HepG2 (cell line): ENCODE measurements at regions not wholly inside any gene's neighbourhood (a gene's known extent, or its start where the extent isn't known, plus 50 kb on each side); places are given as distances from the start of the nearest gene placed in this dataset.

Experiments
- ATAC-seq: fragments of 200-7000 bp; cut with Tn5 transposase; 3 replicates; pipeline ENCODE4 v1.9.1; 2020; ENCODE audit warnings: mild to moderate bottlenecking, moderate library complexity
- BruUV-seq: library from RNA; stranded (reverse); fragments of 400-500 nt; replicated peaks from 2 replicates; lab custom pipeline; 2021; lab: Mats Ljungman, UMichigan
- CTCF ChIA-PET: fragments of 300-600 bp; formaldehyde crosslinking; extraction: SDS; loops from one replicate; lab custom pipeline; 2021; ENCODE audit warnings: low total read pairs, inconsistent platforms, low intra/inter-chr PET ratio; lab: Yijun Ruan, JAX
- POLR2A ChIA-PET: fragments of 350-600 bp; sonication (Branson Sonifier 250); formaldehyde crosslinking; loops from one replicate; lab custom pipeline; 2020; ENCODE audit warnings: antibody characterized with exemption, inconsistent platforms; lab: Yijun Ruan, JAX
- DNase-seq: peaks from one replicate; pipeline ENCODE4 v3.0.0-alpha.2; 2015; ENCODE audit warnings: low spot score
- FAIRE-seq: peaks from 3 replicates; lab custom pipeline; 2011; peaks lifted over from hg19 to GRCh38; lab: Jason Lieb, UNC
- H2AFZ ChIP-seq: one replicate; pipeline ENCODE4 v1.6.1; 2011; ENCODE audit warnings: low read length, inconsistent platforms
- H3K27ac ChIP-seq: fragments of 300-600 bp; 3 replicates; pipeline ENCODE4 v1.8.0; 2011; ENCODE audit warnings: mixed run types, mild to moderate bottlenecking, mixed read lengths, low read length, inconsistent platforms; ENCODE audit not compliant: insufficient read depth; ENCODE audit errors: extremely low read length
- H3K27me3 ChIP-seq, 2 experiments: fragments of 200-600 bp in 1 of 2; 2 replicates in 1 of 2; 3 replicates in 1 of 2; pipeline versions ENCODE4 v1.6.0 to v1.8.0; 2011; ENCODE audit warnings: low read length in 2 of 2, mild to moderate bottlenecking in 2 of 2, moderate library complexity in 2 of 2, inconsistent platforms in 1 of 2; ENCODE audit not compliant: insufficient read depth in 2 of 2, control insufficient read depth in 1 of 2
- H3K36me3 ChIP-seq, 2 experiments: fragments of 200-600 bp in 1 of 2; replicated peaks in 1 of 2; 2 replicates in 1 of 2; 3 replicates in 1 of 2; pipeline versions ENCODE4 v1.5.1 to v1.8.0; 2011; ENCODE audit warnings: low read length in 2 of 2, inconsistent platforms in 1 of 2; ENCODE audit not compliant: insufficient read depth in 2 of 2, control insufficient read depth in 1 of 2
- H3K4me1 ChIP-seq: 2 replicates; pipeline ENCODE4 v1.5.1; 2012; ENCODE audit warnings: low read length, inconsistent platforms; ENCODE audit not compliant: insufficient read depth
- H3K4me2 ChIP-seq: 2 replicates; pipeline ENCODE4 v1.6.0; 2011; ENCODE audit warnings: low read depth, low read length, inconsistent platforms
- H3K4me3 ChIP-seq, 3 experiments: fragments of 200-600 bp in 1 of 3; sonication (generic), shearing (Covaris generic) in 1 of 3; replicated peaks in 1 of 3; 2 replicates each; pipeline ENCODE4 v1.5.1; 2011 to 2016; ENCODE audit warnings: low read length in 3 of 3, inconsistent platforms in 2 of 3, low read depth in 2 of 3, mild to moderate bottlenecking in 2 of 3, control low read depth in 1 of 3, mixed read lengths in 1 of 3; ENCODE audit not compliant: insufficient read depth in 1 of 3
- H3K79me2 ChIP-seq: one replicate; pipeline ENCODE4 v1.6.1; 2011; ENCODE audit warnings: low read length, inconsistent platforms; ENCODE audit not compliant: insufficient read depth
- H3K9ac ChIP-seq: 2 replicates; pipeline ENCODE4 v1.6.0; 2011; ENCODE audit warnings: mild to moderate bottlenecking, low read depth, low read length, inconsistent platforms; ENCODE audit not compliant: insufficient read depth
- H3K9me3 ChIP-seq: 2 replicates; pipeline ENCODE4 v1.5.1; 2012; ENCODE audit warnings: mild to moderate bottlenecking, low read length
- H4K20me1 ChIP-seq: 2 replicates; pipeline ENCODE4 v1.6.0; 2011; ENCODE audit warnings: inconsistent platforms, mild to moderate bottlenecking, low read length, moderate library complexity; ENCODE audit not compliant: insufficient read depth
- CEBPB ChIP-seq: IDR thresholded peaks from 2 replicates; pipeline ENCODE4 v1.6.1; 2011; ENCODE audit warnings: low read depth, low read length, improper control_type of control experiment, borderline replicate concordance
- ELF1 ChIP-seq: sonication (generic); formaldehyde crosslinking; IDR thresholded peaks from 2 replicates; pipeline ENCODE4 v1.4.0; 2020; ENCODE audit warnings: missing genetic modification reagents
- FOXJ3 ChIP-seq: sonication (generic); formaldehyde crosslinking; IDR thresholded peaks from 2 replicates; pipeline ENCODE4 v1.4.0; 2020; ENCODE audit warnings: missing genetic modification reagents, mild to moderate bottlenecking, borderline replicate concordance
- HNRNPK ChIP-seq: fragments of 200-400 bp; formaldehyde crosslinking; IDR thresholded peaks from 2 replicates; pipeline ENCODE4 v1.6.1; 2018; ENCODE audit warnings: low read length, low read depth, moderate library complexity, mild to moderate bottlenecking; ENCODE audit not compliant: poor library complexity, severe bottlenecking
- LCORL ChIP-seq, 2 experiments: fragments of 450-650 bp in 1 of 2; sonication (generic) in 1 of 2; formaldehyde crosslinking in 1 of 2; IDR thresholded peaks; 2 replicates each; pipeline versions ENCODE4 v1.5.0 to v1.6.1; 2017 to 2020; ENCODE audit warnings: antibody characterized with exemption in 1 of 2, missing genetic modification reagents in 1 of 2
- PHF8 ChIP-seq: sonication (generic); formaldehyde crosslinking; IDR thresholded peaks from 2 replicates; pipeline ENCODE4 v1.5.0; 2020; ENCODE audit warnings: missing genetic modification reagents
- POGZ ChIP-seq: sonication (generic); formaldehyde crosslinking; IDR thresholded peaks from 2 replicates; pipeline ENCODE4 v1.4.0; 2020; ENCODE audit warnings: mild to moderate bottlenecking, missing genetic modification reagents
- POLR2AphosphoS5 ChIP-seq: IDR thresholded peaks from 2 replicates; pipeline ENCODE4 v1.6.1; 2012; ENCODE audit warnings: low read depth, low read length
- SIN3B ChIP-seq: fragments of 150-350 bp; IDR thresholded peaks from 2 replicates; pipeline ENCODE4 v1.6.1; 2014; ENCODE audit warnings: low read length
- ZNF329 ChIP-seq: sonication (generic); formaldehyde crosslinking; IDR thresholded peaks from 2 replicates; pipeline ENCODE4 v1.9.0; 2021; ENCODE audit warnings: low read depth, mild to moderate bottlenecking, missing genetic modification reagents
- WGBS: methylation state at CpG from one replicate; pipeline ENCODE4 v1.1.6; 2017; ENCODE audit warnings: low lambda C conversion rate; 5-methylcytosine and 5-hydroxymethylcytosine counted together
- in situ Hi-C: cut with HindIII; loops from 2 replicates; pipeline ENCODE4 v1.10.0; 2017; ENCODE audit warnings: low pct_unique_long_range_greater_than_20kb; ENCODE audit not compliant: extremely low pct_ligation_motif_present
- intact Hi-C: fragments of 100-400 bp; cut with micrococcal nuclease; formaldehyde crosslinking; loops from one replicate; pipeline ENCODE4 v1.10.0; 2022; ENCODE audit not compliant: unreplicated experiment
- TF ChIP-seq, protein P1 (sequence below): sonication (generic); formaldehyde crosslinking; IDR thresholded peaks from 2 replicates; pipeline ENCODE4 v1.4.0; 2020; ENCODE audit warnings: mild to moderate bottlenecking, missing genetic modification reagents
- TF ChIP-seq, protein P2 (sequence below): sonication (generic); formaldehyde crosslinking; IDR thresholded peaks from 2 replicates; pipeline ENCODE4 v1.5.1; 2020; ENCODE audit warnings: missing genetic modification reagents, mild to moderate bottlenecking, borderline replicate concordance
- TF ChIP-seq, protein P3 (sequence below): IDR thresholded peaks from 2 replicates; pipeline ENCODE4 v1.6.1; 2016; ENCODE audit warnings: low read depth
- TF ChIP-seq, protein P4 (sequence below): IDR thresholded peaks from 2 replicates; pipeline ENCODE4 v1.6.1; 2016; ENCODE audit warnings: control low read depth

DNA sequence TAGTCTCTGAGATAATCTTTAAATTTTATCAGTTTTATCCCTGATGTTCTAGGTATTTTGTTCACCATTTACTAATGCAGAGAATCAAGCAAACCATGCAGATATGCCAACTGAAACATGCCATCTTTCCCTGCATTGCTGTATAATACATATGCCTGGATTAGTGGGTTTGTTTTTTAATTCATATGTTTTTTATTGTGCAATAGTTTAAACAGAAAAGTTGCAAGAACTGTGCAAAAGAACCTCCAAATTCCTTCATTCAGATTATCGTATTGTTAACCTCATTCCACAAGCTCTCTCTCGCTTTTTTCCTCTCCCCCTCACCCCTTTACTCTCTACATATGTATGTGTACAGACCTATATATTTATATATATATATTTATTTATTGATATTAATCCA lies 244.6 kb downstream of the NKX6-1 start:
- no TSS peak for BruUV-seq
- 3% methylated on average over 2 of the region's 2 CpGs for WGBS
- no peaks in the 10 kb centered on the region for H3K36me3 ChIP-seq
- no peaks in the 10 kb centered on the region for H3K4me1 ChIP-seq
- FAIRE-seq (no peak), DNase-seq (no peak), ATAC-seq (no peak)
- intact Hi-C loops (no loop called here), in situ Hi-C loops (loop anchor here (25.0 kb wide), 1 partner anchor 492 kb away; no protein-coding TSS in a partner anchor)
- POLR2A ChIA-PET, result no interaction called here
- H3K9me3 ChIP-seq, result no peaks in the 10 kb centered on the region
- no peaks in the 10 kb centered on the region for H3K27me3 ChIP-seq
- no peaks in the 10 kb centered on the region for H4K20me1 ChIP-seq
- H2AFZ ChIP-seq, result no peak overlapping the region
- no peak overlapping the region for H3K4me3 ChIP-seq
- CTCF ChIA-PET, result no interaction called here
- H3K9ac ChIP-seq, result no peak overlapping the region
- H3K79me2 ChIP-seq, result no peaks in the 10 kb centered on the region
- no peak for TF ChIP-seq ZNF329 (CRISPR knock-in tag)
- TF ChIP-seq POGZ (CRISPR knock-in tag), result no peak
- TF ChIP-seq CEBPB, result 0 out of 2 replicates have a peak, but pooled peaks have one; percentile 12
- no peak for TF ChIP-seq PHF8 (CRISPR knock-in tag)
- H3K27ac ChIP-seq, result no peak overlapping the region
- no peak overlapping the region for H3K4me2 ChIP-seq

DNA sequence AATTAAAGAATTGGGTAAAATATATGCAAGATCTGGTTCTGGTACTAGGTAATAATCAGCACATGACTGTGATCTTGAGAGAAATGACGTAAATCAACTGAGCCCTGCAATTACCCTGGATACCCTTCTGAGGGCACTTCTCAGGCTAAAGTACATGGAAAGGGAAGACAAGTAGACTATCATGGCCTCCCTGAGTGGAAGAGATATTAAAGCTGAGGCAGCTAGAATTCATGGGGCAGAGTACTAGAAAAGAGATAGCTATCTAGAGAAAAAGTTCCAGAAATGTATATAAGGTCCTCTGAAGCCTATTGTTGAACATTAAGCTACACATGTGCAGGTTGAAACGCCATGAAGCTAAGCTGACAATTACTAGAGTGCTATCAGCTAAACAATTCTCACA lies 249.6 kb downstream of the NKX6-1 start:
- no peaks in the 10 kb centered on the region for H3K36me3 ChIP-seq
- H2AFZ ChIP-seq, result no peak overlapping the region
- FAIRE-seq, result no peak
- H4K20me1 ChIP-seq, result no peaks in the 10 kb centered on the region
- POLR2A ChIA-PET, result no interaction called here
- H3K27me3 ChIP-seq, result no peaks in the 10 kb centered on the region; a peak in 1 of 5 replicates
- intact Hi-C loops, result no loop called here
- TF ChIP-seq POLR2AphosphoS5 (no peak), SIN3B (no peak), FOXJ3 (no peak), HNRNPK (no peak), ELF1 (CRISPR knock-in tag) (no peak), LCORL (IDR thresholded peaks at IDR 0.05) (no peak), LCORL (CRISPR knock-in tag; IDR thresholded peaks at IDR 0.05) (no peak)
- TF ChIP-seq, protein P1, sequence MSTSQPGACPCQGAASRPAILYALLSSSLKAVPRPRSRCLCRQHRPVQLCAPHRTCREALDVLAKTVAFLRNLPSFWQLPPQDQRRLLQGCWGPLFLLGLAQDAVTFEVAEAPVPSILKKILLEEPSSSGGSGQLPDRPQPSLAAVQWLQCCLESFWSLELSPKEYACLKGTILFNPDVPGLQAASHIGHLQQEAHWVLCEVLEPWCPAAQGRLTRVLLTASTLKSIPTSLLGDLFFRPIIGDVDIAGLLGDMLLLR, result no peak
- TF ChIP-seq, protein P2, sequence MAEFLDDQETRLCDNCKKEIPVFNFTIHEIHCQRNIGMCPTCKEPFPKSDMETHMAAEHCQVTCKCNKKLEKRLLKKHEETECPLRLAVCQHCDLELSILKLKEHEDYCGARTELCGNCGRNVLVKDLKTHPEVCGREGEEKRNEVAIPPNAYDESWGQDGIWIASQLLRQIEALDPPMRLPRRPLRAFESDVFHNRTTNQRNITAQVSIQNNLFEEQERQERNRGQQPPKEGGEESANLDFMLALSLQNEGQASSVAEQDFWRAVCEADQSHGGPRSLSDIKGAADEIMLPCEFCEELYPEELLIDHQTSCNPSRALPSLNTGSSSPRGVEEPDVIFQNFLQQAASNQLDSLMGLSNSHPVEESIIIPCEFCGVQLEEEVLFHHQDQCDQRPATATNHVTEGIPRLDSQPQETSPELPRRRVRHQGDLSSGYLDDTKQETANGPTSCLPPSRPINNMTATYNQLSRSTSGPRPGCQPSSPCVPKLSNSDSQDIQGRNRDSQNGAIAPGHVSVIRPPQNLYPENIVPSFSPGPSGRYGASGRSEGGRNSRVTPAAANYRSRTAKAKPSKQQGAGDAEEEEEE (CRISPR knock-in tag), result no peak
- TF ChIP-seq, protein P3, sequence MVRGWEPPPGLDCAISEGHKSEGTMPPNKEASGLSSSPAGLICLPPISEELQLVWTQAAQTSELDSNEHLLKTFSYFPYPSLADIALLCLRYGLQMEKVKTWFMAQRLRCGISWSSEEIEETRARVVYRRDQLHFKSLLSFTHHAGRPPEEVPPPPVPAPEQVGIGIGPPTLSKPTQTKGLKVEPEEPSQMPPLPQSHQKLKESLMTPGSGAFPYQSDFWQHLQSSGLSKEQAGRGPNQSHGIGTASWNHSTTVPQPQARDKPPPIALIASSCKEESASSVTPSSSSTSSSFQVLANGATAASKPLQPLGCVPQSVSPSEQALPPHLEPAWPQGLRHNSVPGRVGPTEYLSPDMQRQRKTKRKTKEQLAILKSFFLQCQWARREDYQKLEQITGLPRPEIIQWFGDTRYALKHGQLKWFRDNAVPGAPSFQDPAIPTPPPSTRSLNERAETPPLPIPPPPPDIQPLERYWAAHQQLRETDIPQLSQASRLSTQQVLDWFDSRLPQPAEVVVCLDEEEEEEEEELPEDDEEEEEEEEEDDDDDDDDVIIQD (CRISPR knock-in tag), result no peak
- TF ChIP-seq, protein P4, sequence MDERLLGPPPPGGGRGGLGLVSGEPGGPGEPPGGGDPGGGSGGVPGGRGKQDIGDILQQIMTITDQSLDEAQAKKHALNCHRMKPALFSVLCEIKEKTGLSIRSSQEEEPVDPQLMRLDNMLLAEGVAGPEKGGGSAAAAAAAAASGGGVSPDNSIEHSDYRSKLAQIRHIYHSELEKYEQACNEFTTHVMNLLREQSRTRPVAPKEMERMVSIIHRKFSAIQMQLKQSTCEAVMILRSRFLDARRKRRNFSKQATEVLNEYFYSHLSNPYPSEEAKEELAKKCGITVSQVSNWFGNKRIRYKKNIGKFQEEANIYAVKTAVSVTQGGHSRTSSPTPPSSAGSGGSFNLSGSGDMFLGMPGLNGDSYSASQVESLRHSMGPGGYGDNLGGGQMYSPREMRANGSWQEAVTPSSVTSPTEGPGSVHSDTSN, result no peak
- TF ChIP-seq, all 625 proteins: peak for 0
- in situ Hi-C loops, result no loop called here
- WGBS, result 19% methylated on average over 2 of the region's 2 CpGs
- no peak overlapping the region for H3K4me2 ChIP-seq
- no peak overlapping the region for H3K9ac ChIP-seq
- CTCF ChIA-PET, result no interaction called here
- no peak overlapping the region for H3K4me3 ChIP-seq
- H3K79me2 ChIP-seq, result no peaks in the 10 kb centered on the region
- no peak overlapping the region for H3K27ac ChIP-seq
- ATAC-seq (no peak), DNase-seq (no peak)
- H3K4me1 ChIP-seq, result no peaks in the 10 kb centered on the region
- no TSS peak for BruUV-seq
- H3K9me3 ChIP-seq, result no peaks in the 10 kb centered on the region
